ENCODE measurements at regions not wholly inside any gene's neighbourhood (a gene's known extent, or its start where the extent isn't known, plus 50 kb on each side); places are given as distances from the start of the nearest gene placed in this dataset.

- TF ChIP-seq CTCF (IDR thresholded peaks at IDR 0.05; ENCODE audit: insufficient read depth, low read length, severe bottlenecking): no peak
- DNase-seq (ENCODE audit: low read depth) (no peak), FAIRE-seq (no peak)
- Histone ChIP-seq H3K27me3 (ENCODE audit: control insufficient read depth, insufficient read depth, low read length) (no peaks in the 10 kb centered on the region), H3K36me3 (ENCODE audit: control insufficient read depth, insufficient read depth, low read length) (no peaks in the 10 kb centered on the region), H3K4me3 (ENCODE audit: low read depth, low read length) (no peak overlapping the region)
These were observed 185.5 kb upstream of the RALGAPA2 start for GRCh38 chr20:20897922-20898321.

- Histone ChIP-seq H3K36me3 (ENCODE audit: control insufficient read depth, insufficient read depth, low read length) (no peaks in the 10 kb centered on the region), H3K27me3 (ENCODE audit: control insufficient read depth, insufficient read depth, low read length) (no peaks in the 10 kb centered on the region), H3K4me3 (ENCODE audit: low read depth, low read length) (no peak overlapping the region)
- no peak for TF ChIP-seq CTCF (IDR thresholded peaks at IDR 0.05; ENCODE audit: insufficient read depth, low read length, severe bottlenecking)
- no peak for DNase-seq (ENCODE audit: low read depth)
- FAIRE-seq: no peak
These were observed 184.7 kb upstream of the RALGAPA2 start for GRCh38 chr20:20897145-20897544.

GRCh38 chr20:20896606-20897005, 184.2 kb upstream of the RALGAPA2 start:
- Histone ChIP-seq H3K4me3 (ENCODE audit: low read depth, low read length) (no peak overlapping the region), H3K36me3 (ENCODE audit: control insufficient read depth, insufficient read depth, low read length) (no peaks in the 10 kb centered on the region), H3K27me3 (ENCODE audit: control insufficient read depth, insufficient read depth, low read length) (no peaks in the 10 kb centered on the region)
- no peak for TF ChIP-seq CTCF (IDR thresholded peaks at IDR 0.05; ENCODE audit: insufficient read depth, low read length, severe bottlenecking)
- DNase-seq (ENCODE audit: low read depth) (no peak), FAIRE-seq (no peak)

GRCh38 chr20:20895537-20895936, 183.1 kb upstream of the RALGAPA2 start:
- FAIRE-seq: no peak
- Histone ChIP-seq H3K4me3 (ENCODE audit: low read depth, low read length) (no peak overlapping the region), H3K36me3 (ENCODE audit: control insufficient read depth, insufficient read depth, low read length) (no peaks in the 10 kb centered on the region), H3K27me3 (ENCODE audit: control insufficient read depth, insufficient read depth, low read length) (no peaks in the 10 kb centered on the region)
- TF ChIP-seq CTCF (IDR thresholded peaks at IDR 0.05; ENCODE audit: insufficient read depth, low read length, severe bottlenecking): no peak
- DNase-seq (ENCODE audit: low read depth): no peak

- DNase-seq (ENCODE audit: low read depth) (no peak), FAIRE-seq (no peak)
- H3K27me3 ChIP-seq (ENCODE audit: control insufficient read depth, insufficient read depth, low read length): no peaks in the 10 kb centered on the region
- TF ChIP-seq CTCF (IDR thresholded peaks at IDR 0.05; ENCODE audit: insufficient read depth, low read length, severe bottlenecking): no peak
- H3K36me3 ChIP-seq (ENCODE audit: control insufficient read depth, insufficient read depth, low read length): no peaks in the 10 kb centered on the region
- H3K4me3 ChIP-seq (ENCODE audit: low read depth, low read length): no peak overlapping the region
These were observed 182.3 kb upstream of the RALGAPA2 start for GRCh38 chr20:20894753-20895152.

- Histone ChIP-seq H3K27me3 (ENCODE audit: control insufficient read depth, insufficient read depth, low read length) (no peaks in the 10 kb centered on the region), H3K4me3 (ENCODE audit: low read depth, low read length) (no peak overlapping the region), H3K36me3 (ENCODE audit: control insufficient read depth, insufficient read depth, low read length) (no peaks in the 10 kb centered on the region)
- DNase-seq (ENCODE audit: low read depth) (no peak), FAIRE-seq (no peak)
- TF ChIP-seq CTCF (IDR thresholded peaks at IDR 0.05; ENCODE audit: insufficient read depth, low read length, severe bottlenecking): no peak
These were observed 181.8 kb upstream of the RALGAPA2 start for GRCh38 chr20:20894280-20894679.
